NCI-H1105 (cell line): ENCODE measurements at regions not wholly inside any gene's neighbourhood (a gene's known extent, or its start where the extent isn't known, plus 50 kb on each side); places are given as distances from the start of the nearest gene placed in this dataset.
A peak's percentile ranks its signal among the peaks of the same experiment; 100 is the strongest.
"Not testable (repeated sequence)": the region's sequence is repeated elsewhere in the genome, so short reads cannot be mapped to it uniquely, and the experiment has no call there.

ENCODE experiments used
- DNase-seq: peaks from one replicate; lab custom pipeline; 2025; lab: John Stamatoyannopoulos, UW

- no peak for DNase-seq
Observed at GRCh38 chr3:190192087-190192486, 71.4 kb upstream of the P3H2 start.

- no peak for DNase-seq
Observed at GRCh38 chr3:190188197-190188596, 67.5 kb upstream of the P3H2 start.

- DNase-seq: peak; percentile 18
Observed at GRCh38 chr3:190183121-190183520, 62.4 kb upstream of the P3H2 start.

- no peak for DNase-seq
Observed at GRCh38 chr3:190182418-190183043, 61.8 kb upstream of the P3H2 start.

GRCh38 chr3:190180268-190180667, 59.6 kb upstream of the P3H2 start:
- no peak for DNase-seq

DNA sequence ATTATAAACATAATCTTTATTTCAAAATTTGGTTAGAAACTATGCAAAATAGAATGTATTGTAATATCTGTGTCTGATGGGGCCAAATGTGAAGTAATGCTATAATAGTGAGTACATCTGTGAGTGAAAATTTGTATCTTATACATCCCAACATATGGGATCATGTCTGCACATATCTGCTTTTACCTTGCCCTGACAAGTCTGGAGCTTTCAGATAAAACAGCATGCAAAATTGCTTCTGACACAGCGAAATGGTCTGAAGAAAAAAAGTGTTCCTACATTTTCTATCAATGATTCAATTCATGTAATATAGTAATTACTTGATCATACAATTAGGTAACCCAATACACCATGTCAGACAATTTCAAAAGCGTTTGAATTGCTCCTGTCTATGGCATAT, 58.1 kb upstream of the P3H2 start:
- no peak for DNase-seq

DNA sequence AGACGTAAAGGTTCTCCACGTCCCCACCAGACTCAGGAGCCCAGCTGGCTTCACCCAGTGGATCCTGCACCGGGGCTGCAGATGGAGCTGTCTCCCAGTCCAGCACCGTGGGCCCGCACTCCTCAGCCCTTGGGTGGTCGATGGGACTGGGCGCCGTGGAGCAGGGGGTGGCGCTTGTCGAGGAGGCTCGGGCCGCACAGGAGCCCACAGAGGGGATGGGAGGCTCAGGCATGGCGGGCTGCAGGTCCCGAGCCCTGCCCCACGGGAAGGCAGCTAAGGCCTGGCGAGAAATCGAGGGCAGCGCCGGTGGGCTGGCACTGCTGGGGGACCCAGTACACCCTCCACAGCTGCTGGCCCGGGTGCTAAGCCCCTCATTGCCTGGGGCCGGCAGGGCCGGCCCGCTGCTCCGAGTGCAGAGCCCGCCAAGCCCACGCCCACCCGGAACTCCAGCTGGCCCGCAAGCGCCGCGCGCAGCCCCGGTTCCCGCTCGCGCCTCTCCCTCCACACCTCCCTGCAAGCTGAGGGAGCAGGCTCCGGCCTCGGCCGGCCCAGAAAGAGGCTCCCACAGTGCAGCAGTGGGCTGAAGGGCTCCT, 56.3 kb upstream of the P3H2 start:
- DNase-seq: not testable (repeated sequence)

GRCh38 chr3:190176106-190176505, 55.4 kb upstream of the P3H2 start:
- DNase-seq: not testable (repeated sequence)

DNA sequence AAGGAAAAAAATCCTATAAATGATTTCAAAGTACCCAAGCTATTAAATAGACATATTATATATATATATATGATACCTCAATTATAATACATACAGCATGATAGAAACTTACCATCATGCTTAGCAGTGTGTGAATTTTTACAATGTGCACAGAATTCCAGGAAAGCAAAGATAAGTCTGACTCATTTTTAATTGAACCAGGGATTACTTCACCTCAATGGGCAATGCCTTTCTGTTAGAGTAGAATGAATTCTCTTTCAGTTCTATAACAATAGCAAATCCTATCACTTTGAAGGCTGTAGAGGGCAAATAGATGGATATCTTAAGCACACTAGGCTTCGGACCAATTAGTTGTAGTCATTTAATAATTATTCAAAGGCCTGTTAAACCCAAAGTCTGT, 54.8 kb upstream of the P3H2 start:
- DNase-seq: no peak

- no peak for DNase-seq
Observed at GRCh38 chr3:190174471-190174870, 53.8 kb upstream of the P3H2 start.

DNA sequence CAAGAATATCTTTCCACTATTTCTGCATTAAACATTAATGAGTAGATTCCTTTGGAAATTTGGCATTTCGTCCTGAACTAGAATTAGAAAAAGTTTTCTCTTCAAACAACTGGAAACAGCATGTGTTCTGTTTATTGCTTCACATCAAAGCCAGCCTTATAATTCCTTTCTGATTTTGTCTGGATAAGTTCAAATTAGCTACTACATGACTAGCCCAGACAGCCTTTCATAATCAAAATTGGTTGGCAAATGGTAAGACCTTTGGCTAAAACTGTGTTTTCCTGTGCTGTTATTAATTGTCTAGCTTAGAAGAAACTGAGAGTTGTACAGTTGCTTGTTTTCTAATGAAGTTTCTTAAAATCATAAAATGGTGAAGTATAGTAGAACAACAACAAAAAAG, 52.7 kb upstream of the P3H2 start:
- DNase-seq: no peak

- DNase-seq: no peak
Observed at GRCh38 chr3:190172751-190173150, 52.1 kb upstream of the P3H2 start.
